Spleen (tissue), 7 donors: ENCODE measurements at regions not wholly inside any gene's neighbourhood (a gene's known extent, or its start where the extent isn't known, plus 50 kb on each side); places are given as distances from the start of the nearest gene placed in this dataset.

ENCODE experiments used
- CTCF ChIP-seq, 11 experiments: fragments of 200-600 bp in 7 of 11; fragments of 450-650 bp in 4 of 11; sonication (generic) in 4 of 11; IDR thresholded peaks in 8 of 11; conservative IDR thresholded peaks in 3 of 11; 1 replicate in 7 of 11; 2 replicates in 4 of 11; pipeline versions ENCODE4 v1.4.0 to v1.8.0; 2016 to 2021; ENCODE audit warnings: antibody characterized with exemption in 11 of 11, inconsistent platforms in 4 of 11, mild to moderate bottlenecking in 1 of 11
- POLR2A ChIP-seq, 3 donors: fragments of 450-650 bp; IDR thresholded peaks; one replicate each; pipeline ENCODE4 v1.5.1; 2017; ENCODE audit warnings: antibody characterized with exemption in 3 of 3, mild to moderate bottlenecking in 1 of 3
- donor health status: DM: no; HTN: no; CAD: no; lungs with moderate emphysema.
- donor health status: DM: no; HTN: no; CAD: no.
- donor health status: DM: no; HTN: no; CAD: no.

- TF ChIP-seq CTCF (IDR thresholded peaks at IDR 0.05 in 8 of 11, conservative IDR thresholded peaks at IDR 0.05 in 3 of 11) (no peak), POLR2A (IDR thresholded peaks at IDR 0.05) (no peak)
Measured at GRCh38 chrX:110568441-110568840, 209.8 kb downstream of the RTL9 start.
